K562 (cell line): ENCODE measurements at regions not wholly inside any gene's neighbourhood (a gene's known extent, or its start where the extent isn't known, plus 50 kb on each side); places are given as distances from the start of the nearest gene placed in this dataset.

Source experiments
- ATAC-seq: fragments of 200-7000 bp; cut with Tn5 transposase; 3 replicates; pipeline ENCODE4 v1.9.1; 2020; ENCODE audit warnings: moderate library complexity
- BruUV-seq: library from RNA; stranded (reverse); fragments of 400-500 nt; replicated peaks from 2 replicates; lab custom pipeline; 2021; lab: Mats Ljungman, UMichigan
- CTCF ChIA-PET: fragments of 300-600 bp; formaldehyde crosslinking; extraction: SDS; loops from one replicate; lab custom pipeline; 2021; ENCODE audit warnings: low intra/inter-chr PET ratio; lab: Yijun Ruan, JAX
- POLR2A ChIA-PET: fragments of 300-600, 350-650 bp; sonication (Branson Sonifier 250); formaldehyde crosslinking; extraction: SDS; loops from one replicate; lab custom pipeline; 2021; ENCODE audit warnings: antibody characterized with exemption, inconsistent platforms; lab: Yijun Ruan, JAX
- DNase-seq, 4 experiments: peaks; one replicate each; pipeline versions ENCODE4 v3.0.0 to v3.0.0-alpha.2; 2011 to 2018; ENCODE audit warnings: low spot score in 3 of 4, mixed read lengths in 3 of 4; ENCODE audit errors: extremely low read depth in 1 of 4
- FAIRE-seq: peaks from 2 replicates; lab custom pipeline; 2011; peaks lifted over from hg19 to GRCh38; lab: Jason Lieb, UNC
- H2AFZ ChIP-seq: 2 replicates; pipeline ENCODE4 v1.6.0; 2011; ENCODE audit warnings: low read depth, low read length, control low read depth, inconsistent platforms
- H3K27ac ChIP-seq: fragments of 200-600 bp; 3 replicates; pipeline ENCODE4 v1.8.0; 2011; ENCODE audit warnings: low read depth, mild to moderate bottlenecking, control low read depth, inconsistent platforms, low read length, moderate library complexity, mixed read lengths; ENCODE audit errors: extremely low read depth
- H3K27me3 ChIP-seq, 2 experiments: fragments of 300-600 bp in 1 of 2; 2 replicates in 1 of 2; 3 replicates in 1 of 2; pipeline versions ENCODE4 v1.6.0 to v1.8.0; 2011; ENCODE audit warnings: inconsistent platforms in 2 of 2, low read length in 2 of 2, mild to moderate bottlenecking in 1 of 2, mixed read lengths in 1 of 2, moderate library complexity in 1 of 2; ENCODE audit not compliant: control insufficient read depth in 2 of 2, insufficient read depth in 2 of 2
- H3K36me3 ChIP-seq: fragments of 300-600 bp; 3 replicates; pipeline ENCODE4 v1.8.0; 2011; ENCODE audit warnings: mild to moderate bottlenecking, low read length, inconsistent platforms; ENCODE audit not compliant: control insufficient read depth, insufficient read depth
- H3K4me1 ChIP-seq, 2 experiments: fragments of 200-600 bp in 1 of 2; replicated peaks in 1 of 2; 2 replicates in 1 of 2; 3 replicates in 1 of 2; pipeline versions ENCODE4 v1.5.1 to v1.8.0; 2011; ENCODE audit warnings: inconsistent platforms in 2 of 2, low read length in 2 of 2, mild to moderate bottlenecking in 1 of 2, mixed read lengths in 1 of 2, moderate library complexity in 1 of 2; ENCODE audit not compliant: control insufficient read depth in 2 of 2, insufficient read depth in 2 of 2
- H3K4me2 ChIP-seq: 2 replicates; pipeline ENCODE4 v1.6.1; 2011; ENCODE audit warnings: low read length, control low read depth, inconsistent platforms, mixed read lengths; ENCODE audit not compliant: insufficient read depth
- H3K4me3 ChIP-seq: fragments of 200-600 bp; sonication (generic), shearing (Covaris generic); 2 replicates; pipeline ENCODE4 v1.5.1; 2016; ENCODE audit warnings: control low read depth, inconsistent platforms
- H3K79me2 ChIP-seq: fragments of 200-600 bp; 3 replicates; pipeline ENCODE4 v1.8.0; 2011; ENCODE audit warnings: low read length, inconsistent platforms; ENCODE audit not compliant: control insufficient read depth, insufficient read depth
- H3K9ac ChIP-seq, 2 experiments: 2 replicates each; pipeline versions ENCODE4 v1.6.0 to v1.6.1; 2011; ENCODE audit warnings: low read depth in 2 of 2, low read length in 2 of 2, control low read depth in 1 of 2, inconsistent platforms in 1 of 2, mild to moderate bottlenecking in 1 of 2, mixed read lengths in 1 of 2; ENCODE audit not compliant: insufficient read depth in 1 of 2
- H3K9me1 ChIP-seq: one replicate; pipeline ENCODE4 v1.6.0; 2011; ENCODE audit warnings: inconsistent platforms, mild to moderate bottlenecking, low read length, moderate library complexity; ENCODE audit not compliant: control insufficient read depth, insufficient read depth
- H3K9me3 ChIP-seq: replicated peaks from 2 replicates; pipeline ENCODE4 v1.5.1; 2011; ENCODE audit warnings: low read depth, low read length, inconsistent platforms; ENCODE audit not compliant: control insufficient read depth, insufficient read depth
- H4K20me1 ChIP-seq: replicated peaks from 2 replicates; pipeline ENCODE4 v1.6.1; 2011; ENCODE audit warnings: low read length, inconsistent platforms, mixed read lengths; ENCODE audit not compliant: control insufficient read depth, insufficient read depth
- TAL1 ChIP-seq: fragments of 450-650 bp; IDR thresholded peaks from 2 replicates; pipeline ENCODE4 v1.6.1; 2016; ENCODE audit warnings: mild to moderate bottlenecking
- WGBS: fragments of 100-300 bp; shearing (Covaris generic); methylation state at CpG from one replicate; pipeline ENCODE4 v1.1.6; 2016; ENCODE audit warnings: low coverage, mixed read lengths; ENCODE audit not compliant: insufficient coverage; ENCODE audit errors: missing lambda C conversion rate; 5-methylcytosine and 5-hydroxymethylcytosine counted together
- in situ Hi-C: fragments of 300-500 bp; cut with MboI; formaldehyde crosslinking; loops from 4 replicates; pipeline ENCODE4 v1.15.0; 2018; ENCODE audit warnings: inconsistent platforms, mixed read lengths
- intact Hi-C: fragments of 100-400 bp; cut with micrococcal nuclease; formaldehyde crosslinking; loops from 2 replicates; pipeline ENCODE4 v1.14.2; 2022
- TF ChIP-seq, protein P1 (sequence below): fragments of 450-650 bp; IDR thresholded peaks from 2 replicates; pipeline ENCODE4 v1.6.1; 2017; ENCODE audit warnings: mild to moderate bottlenecking, moderate library complexity

DNA sequence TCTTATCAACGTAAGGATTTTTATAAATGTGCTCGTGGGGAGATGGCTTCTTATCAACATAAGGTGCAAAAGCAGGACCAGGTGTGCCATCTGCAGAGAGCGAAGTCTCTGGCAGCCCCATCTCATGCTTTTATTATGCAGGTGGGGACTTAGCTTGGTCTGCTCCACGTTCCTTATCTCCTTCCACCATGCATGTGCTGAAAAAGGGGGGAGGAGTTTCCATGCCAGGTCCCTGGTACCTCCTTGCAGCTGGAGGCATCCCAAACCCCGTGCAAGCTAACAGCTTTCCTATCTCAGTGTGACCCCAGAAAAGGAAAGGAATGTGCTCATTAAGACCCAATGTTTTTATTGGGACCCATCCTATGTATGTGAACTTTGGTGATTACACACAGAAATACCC is 608.5 kb downstream of the TMEM121 start:
- ATAC-seq (no peak), DNase-seq (no peak), FAIRE-seq (no peak)
- H3K9me3 ChIP-seq, result no peaks in the 10 kb centered on the region
- no peak overlapping the region for H3K27ac ChIP-seq
- no peak overlapping the region for H3K4me2 ChIP-seq
- no peak overlapping the region for H3K9ac ChIP-seq
- no peaks in the 10 kb centered on the region for H3K36me3 ChIP-seq
- no peak overlapping the region for H3K4me3 ChIP-seq
- WGBS, result 0% methylated on average over 4 of the region's 5 CpGs
- in situ Hi-C loops, result no loop called here
- no peak overlapping the region for H2AFZ ChIP-seq
- no peaks in the 10 kb centered on the region for H3K79me2 ChIP-seq
- no TSS peak for BruUV-seq
- H3K9me1 ChIP-seq, result no peaks in the 10 kb centered on the region
- H4K20me1 ChIP-seq, result no peaks in the 10 kb centered on the region
- POLR2A ChIA-PET, result interaction anchor here (0.7 kb wide), 1 partner anchor 19 kb away, joined by 3 read pairs; no protein-coding TSS in a partner anchor
- H3K4me1 ChIP-seq, result no peaks in the 10 kb centered on the region
- TF ChIP-seq, protein P1, sequence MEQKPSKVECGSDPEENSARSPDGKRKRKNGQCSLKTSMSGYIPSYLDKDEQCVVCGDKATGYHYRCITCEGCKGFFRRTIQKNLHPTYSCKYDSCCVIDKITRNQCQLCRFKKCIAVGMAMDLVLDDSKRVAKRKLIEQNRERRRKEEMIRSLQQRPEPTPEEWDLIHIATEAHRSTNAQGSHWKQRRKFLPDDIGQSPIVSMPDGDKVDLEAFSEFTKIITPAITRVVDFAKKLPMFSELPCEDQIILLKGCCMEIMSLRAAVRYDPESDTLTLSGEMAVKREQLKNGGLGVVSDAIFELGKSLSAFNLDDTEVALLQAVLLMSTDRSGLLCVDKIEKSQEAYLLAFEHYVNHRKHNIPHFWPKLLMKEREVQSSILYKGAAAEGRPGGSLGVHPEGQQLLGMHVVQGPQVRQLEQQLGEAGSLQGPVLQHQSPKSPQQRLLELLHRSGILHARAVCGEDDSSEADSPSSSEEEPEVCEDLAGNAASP, result no peak
- peak; percentile 6; the same call in 1 of the 2 replicates for TF ChIP-seq TAL1
- TF ChIP-seq, all 486 proteins: peak for 1
- no peaks in the 10 kb centered on the region for H3K27me3 ChIP-seq
- CTCF ChIA-PET, result no interaction called here
- intact Hi-C loops, result no loop called here
